H9 (cell line): ENCODE measurements at regions not wholly inside any gene's neighbourhood (a gene's known extent, or its start where the extent isn't known, plus 50 kb on each side); places are given as distances from the start of the nearest gene placed in this dataset.

Experiments
- DNase-seq: peaks from one replicate; pipeline ENCODE4 v3.0.0-alpha.2; 2017
- H2AFZ ChIP-seq: one replicate; pipeline ENCODE4 v1.6.1; 2013; ENCODE audit warnings: mild to moderate bottlenecking, low read length, control low read depth, moderate library complexity
- H2AK5ac ChIP-seq: 2 replicates; pipeline ENCODE4 v1.6.1; 2013; ENCODE audit warnings: low read length, control low read depth, mixed read lengths; ENCODE audit not compliant: insufficient read length
- H2BK120ac ChIP-seq: one replicate; pipeline ENCODE4 v1.6.1; 2013; ENCODE audit warnings: low read depth, mild to moderate bottlenecking, low read length, control low read depth, inconsistent platforms; ENCODE audit not compliant: poor library complexity, severe bottlenecking
- H2BK12ac ChIP-seq: 2 replicates; pipeline ENCODE4 v1.6.1; 2013; ENCODE audit warnings: low read length, control low read depth, mixed read lengths, low read depth; ENCODE audit not compliant: insufficient read length
- H2BK15ac ChIP-seq: 2 replicates; pipeline ENCODE4 v1.6.1; 2013; ENCODE audit warnings: low read depth, low read length, control low read depth
- H2BK20ac ChIP-seq: one replicate; pipeline ENCODE4 v1.6.1; 2013; ENCODE audit warnings: low read depth, mild to moderate bottlenecking, low read length, control low read depth, inconsistent platforms; ENCODE audit not compliant: poor library complexity, severe bottlenecking
- H2BK5ac ChIP-seq: 2 replicates; pipeline ENCODE4 v1.6.1; 2013; ENCODE audit warnings: low read length, control low read depth, mixed read lengths; ENCODE audit not compliant: insufficient read length
- H3K14ac ChIP-seq: 2 replicates; pipeline ENCODE4 v1.6.1; 2013; ENCODE audit warnings: low read length, control low read depth; ENCODE audit not compliant: insufficient read depth
- H3K18ac ChIP-seq: 2 replicates; pipeline ENCODE4 v1.6.1; 2013; ENCODE audit warnings: low read depth, mild to moderate bottlenecking, mixed read lengths, low read length, control low read depth; ENCODE audit not compliant: insufficient read length
- H3K23ac ChIP-seq: 2 replicates; pipeline ENCODE4 v1.6.1; 2013; ENCODE audit warnings: low read length, control low read depth, mixed read lengths, low read depth; ENCODE audit not compliant: insufficient read length
- H3K23me2 ChIP-seq: 2 replicates; pipeline ENCODE4 v1.6.1; 2013; ENCODE audit warnings: low read depth, mild to moderate bottlenecking, mixed read lengths, low read length, control low read depth; ENCODE audit not compliant: insufficient read length, poor library complexity, severe bottlenecking
- H3K27ac ChIP-seq: 2 replicates; pipeline ENCODE4 v1.5.1; 2013; ENCODE audit warnings: low read length, control low read depth, mixed read lengths, low read depth; ENCODE audit not compliant: insufficient read length
- H3K27me3 ChIP-seq: 2 replicates; pipeline ENCODE4 v1.6.1; 2013; ENCODE audit warnings: low read length, control low read depth, inconsistent platforms; ENCODE audit not compliant: insufficient read depth
- H3K4ac ChIP-seq: 2 replicates; pipeline ENCODE4 v1.6.1; 2013; ENCODE audit warnings: low read depth, mild to moderate bottlenecking, control low read depth, inconsistent platforms, low read length, moderate library complexity
- H3K4me1 ChIP-seq: 2 replicates; pipeline ENCODE4 v1.6.1; 2013; ENCODE audit warnings: low read length, control low read depth, inconsistent platforms; ENCODE audit not compliant: insufficient read depth
- H3K4me2 ChIP-seq: 2 replicates; pipeline ENCODE4 v1.6.1; 2013; ENCODE audit warnings: low read length, control low read depth, mixed read lengths; ENCODE audit not compliant: insufficient read length, insufficient read depth
- H3K56ac ChIP-seq: 2 replicates; pipeline ENCODE4 v1.6.1; 2013; ENCODE audit warnings: low read depth, mild to moderate bottlenecking, mixed read lengths, low read length, control low read depth; ENCODE audit not compliant: insufficient read length
- H3K79me1 ChIP-seq: 2 replicates; pipeline ENCODE4 v1.6.1; 2013; ENCODE audit warnings: low read depth, mild to moderate bottlenecking, moderate library complexity, low read length, control low read depth, inconsistent platforms; ENCODE audit not compliant: insufficient read depth, poor library complexity, severe bottlenecking
- H3K79me2 ChIP-seq: 2 replicates; pipeline ENCODE4 v1.6.1; 2013; ENCODE audit warnings: low read length, control low read depth, inconsistent platforms; ENCODE audit not compliant: insufficient read depth
- H3K9ac ChIP-seq: 2 replicates; pipeline ENCODE4 v1.6.1; 2013; ENCODE audit warnings: low read length, control low read depth, mixed read lengths; ENCODE audit not compliant: insufficient read length; ENCODE audit errors: extremely low read depth
- H3K9me3 ChIP-seq: one replicate; pipeline ENCODE4 v1.6.1; 2013; ENCODE audit warnings: low read depth, low read length, inconsistent platforms; ENCODE audit not compliant: control insufficient read depth
- H3T11ph ChIP-seq: one replicate; pipeline ENCODE4 v1.6.1; 2013; ENCODE audit warnings: mild to moderate bottlenecking, low read length, control low read depth, inconsistent platforms
- H4K20me1 ChIP-seq: one replicate; pipeline ENCODE4 v1.6.1; 2013; ENCODE audit not compliant: control insufficient read depth, insufficient read length, insufficient read depth
- H4K5ac ChIP-seq: 2 replicates; pipeline ENCODE4 v1.6.1; 2013; ENCODE audit warnings: low read depth, mild to moderate bottlenecking, mixed read lengths, low read length, control low read depth; ENCODE audit not compliant: insufficient read length
- H4K8ac ChIP-seq: replicated peaks from 2 replicates; pipeline ENCODE4 v1.6.1; 2013; ENCODE audit warnings: low read length, control low read depth, mixed read lengths, low read depth; ENCODE audit not compliant: insufficient read length
- H4K91ac ChIP-seq: 2 replicates; pipeline ENCODE4 v1.6.1; 2013; ENCODE audit warnings: low read depth, mild to moderate bottlenecking, moderate library complexity, mixed read lengths, low read length, control low read depth; ENCODE audit not compliant: insufficient read length
- H3K27ac Mint-ChIP-seq, 3 experiments: 2 replicates in 2 of 3; 3 replicates in 1 of 3; pipeline ENCODE4 v1.8.0; 2020 to 2021; ENCODE audit warnings: mixed read lengths in 3 of 3, mild to moderate bottlenecking in 1 of 3, moderate library complexity in 1 of 3
- H3K27me3 Mint-ChIP-seq: 2 replicates; pipeline ENCODE4 v1.8.0; 2021; ENCODE audit warnings: low read depth, mild to moderate bottlenecking, moderate library complexity, mixed read lengths
- H3K36me3 Mint-ChIP-seq, 3 experiments: 2 replicates in 2 of 3; 3 replicates in 1 of 3; pipeline ENCODE4 v1.8.0; 2020 to 2021; ENCODE audit warnings: low read depth in 3 of 3, mixed read lengths in 3 of 3; ENCODE audit not compliant: insufficient read depth in 1 of 3
- H3K4me1 Mint-ChIP-seq, 2 experiments: 2 replicates each; pipeline ENCODE4 v1.8.0; 2020; ENCODE audit warnings: mixed read lengths in 2 of 2
- H3K4me3 Mint-ChIP-seq, 2 experiments: 2 replicates in 1 of 2; 3 replicates in 1 of 2; pipeline ENCODE4 v1.8.0; 2020 to 2021; ENCODE audit warnings: mild to moderate bottlenecking in 2 of 2, mixed read lengths in 2 of 2, moderate library complexity in 1 of 2
- H3K9me3 Mint-ChIP-seq, 2 experiments: 2 replicates in 1 of 2; 3 replicates in 1 of 2; pipeline ENCODE4 v1.8.0; 2020; ENCODE audit warnings: mild to moderate bottlenecking in 2 of 2, mixed read lengths in 2 of 2, moderate library complexity in 1 of 2
- CTCF ChIP-seq: fragments of 200-600 bp; sonication (generic); conservative IDR thresholded peaks from 3 replicates; pipeline ENCODE4 v1.8.0; 2021; ENCODE audit warnings: antibody characterized with exemption, mild to moderate bottlenecking
- WGBS: extraction: QIAGEN DNeasy Blood & Tissue Kit; methylation state at CpG from one replicate; pipeline ENCODE4 v1.1.7; 2013; ENCODE audit warnings: missing lambda C conversion rate, low lambda C conversion rate, mixed read lengths; ENCODE audit not compliant: insufficient read length; ENCODE audit errors: extremely low coverage; 5-methylcytosine and 5-hydroxymethylcytosine counted together

- no peaks in the 10 kb centered on the region for H3K79me2 ChIP-seq
- Mint-ChIP-seq H3K4me3 (no peak overlapping the region; a peak in 1 of 5 replicates), H3K27me3 (peaks cover 3% of the 10 kb centered on the region), H3K36me3 (no peaks in the 10 kb centered on the region; a peak in 1 of 7 replicates), H3K4me1 (peaks cover 67 to 76% of the 10 kb centered on the region in 2 experiments), H3K9me3 (no peaks in the 10 kb centered on the region), H3K27ac (no peak overlapping the region)
- no peak overlapping the region for H4K8ac ChIP-seq
- no peak overlapping the region for H4K91ac ChIP-seq
- H3K4me1 ChIP-seq, result peaks cover 16% of the 10 kb centered on the region
- no peak overlapping the region for H2AK5ac ChIP-seq
- H3K9me3 ChIP-seq, result no peaks in the 10 kb centered on the region
- H3K4me2 ChIP-seq, result peak overlapping the region; percentile 27
- no peak overlapping the region for H3K4ac ChIP-seq
- no peak overlapping the region for H3K9ac ChIP-seq
- no peak overlapping the region for H2BK120ac ChIP-seq
- H2BK12ac ChIP-seq, result no peak overlapping the region
- H3K18ac ChIP-seq, result no peak overlapping the region
- no peak overlapping the region for H2BK20ac ChIP-seq
- no peak for TF ChIP-seq CTCF
- no peak overlapping the region for H3K56ac ChIP-seq
- H4K5ac ChIP-seq, result no peak overlapping the region
- H4K20me1 ChIP-seq, result no peaks in the 10 kb centered on the region
- H3T11ph ChIP-seq, result no peak overlapping the region
- no peaks in the 10 kb centered on the region for H3K27me3 ChIP-seq
- no CpG with 5 or more reads among the region's 7 CpGs for WGBS
- no peak overlapping the region for H3K14ac ChIP-seq
- peaks cover 4% of the 10 kb centered on the region for H3K23me2 ChIP-seq
- no peaks in the 10 kb centered on the region for H3K79me1 ChIP-seq
- no peak overlapping the region for H3K27ac ChIP-seq
- H2BK5ac ChIP-seq, result no peak overlapping the region
- H2BK15ac ChIP-seq, result no peak overlapping the region
- H2AFZ ChIP-seq, result no peak overlapping the region
- H3K23ac ChIP-seq, result no peak overlapping the region
- peak; percentile 59 for DNase-seq
Measured at GRCh38 chr3:28077572-28077971, 163.8 kb upstream of the CMC1 start.
